ENCODE measurements at regions not wholly inside any gene's neighbourhood (a gene's known extent, or its start where the extent isn't known, plus 50 kb on each side); places are given as distances from the start of the nearest gene placed in this dataset.

- no peak for TF ChIP-seq ZNF548 (tag by site-specific recombination; IDR thresholded peaks at IDR 0.05)
- TF ChIP-seq ATF2 (tag by site-specific recombination; IDR thresholded peaks at IDR 0.05; ENCODE audit: low read depth): no peak
- no peak for TF ChIP-seq CTCF (tag by site-specific recombination; IDR thresholded peaks at IDR 0.05)
- no peak for TF ChIP-seq ZNF785 (tag by site-specific recombination; IDR thresholded peaks at IDR 0.05)
- TF ChIP-seq ZNF335 (tag by site-specific recombination; conservative IDR thresholded peaks at IDR 0.05): no peak
- TF ChIP-seq HOXC10 (CRISPR knock-in tag; IDR thresholded peaks at IDR 0.05): no peak
- no peak for TF ChIP-seq MZF1 (tag by site-specific recombination; IDR thresholded peaks at IDR 0.05; ENCODE audit: borderline replicate concordance)
- TF ChIP-seq REPIN1 (tag by site-specific recombination; IDR thresholded peaks at IDR 0.05; ENCODE audit: low read depth): no peak
- TF ChIP-seq MYNN (tag by site-specific recombination; IDR thresholded peaks at IDR 0.05; ENCODE audit: borderline replicate concordance): no peak
- TF ChIP-seq ZNF324 (tag by site-specific recombination; IDR thresholded peaks at IDR 0.05): no peak
- TF ChIP-seq SETDB1 (IDR thresholded peaks at IDR 0.05; ENCODE audit: insufficient read length, low read length): no peak
- no peak for TF ChIP-seq ZNF624 (tag by site-specific recombination; IDR thresholded peaks at IDR 0.05)
Measured at GRCh38 chr3:89808680-89809197, 701.3 kb downstream of the EPHA3 start.

All from HEK293 (cell line).